Cerebellar cortex (tissue), 1 donor: ENCODE measurements at regions not wholly inside any gene's neighbourhood (a gene's known extent, or its start where the extent isn't known, plus 50 kb on each side); places are given as distances from the start of the nearest gene placed in this dataset.
"Not testable (repeated sequence)": the region's sequence is repeated elsewhere in the genome, so short reads cannot be mapped to it uniquely, and the experiment has no call there.

Experiments
- DNase-seq: peaks from one replicate; pipeline ENCODE4 v3.0.0-alpha.2; 2015; ENCODE audit warnings: low spot score

- DNase-seq = not testable (repeated sequence)
Measured at GRCh38 chr1:120233661-120234018, 57.3 kb upstream of the SEC22B start.

- DNase-seq = not testable (repeated sequence)
Measured at GRCh38 chr1:120232834-120233660, 56.7 kb upstream of the SEC22B start.

GRCh38 chr1:120229835-120230234, 53.5 kb upstream of the SEC22B start:
- DNase-seq = not testable (repeated sequence)
